ENCODE measurements at regions not wholly inside any gene's neighbourhood (a gene's known extent, or its start where the extent isn't known, plus 50 kb on each side); places are given as distances from the start of the nearest gene placed in this dataset.
"Not testable (repeated sequence)": the region's sequence is repeated elsewhere in the genome, so short reads cannot be mapped to it uniquely, and the experiment has no call there.

- DNase-seq: peak; percentile 8
These were observed 132.4 kb upstream of the USP9X start for GRCh38 chrX:40952855-40953254.

DNA sequence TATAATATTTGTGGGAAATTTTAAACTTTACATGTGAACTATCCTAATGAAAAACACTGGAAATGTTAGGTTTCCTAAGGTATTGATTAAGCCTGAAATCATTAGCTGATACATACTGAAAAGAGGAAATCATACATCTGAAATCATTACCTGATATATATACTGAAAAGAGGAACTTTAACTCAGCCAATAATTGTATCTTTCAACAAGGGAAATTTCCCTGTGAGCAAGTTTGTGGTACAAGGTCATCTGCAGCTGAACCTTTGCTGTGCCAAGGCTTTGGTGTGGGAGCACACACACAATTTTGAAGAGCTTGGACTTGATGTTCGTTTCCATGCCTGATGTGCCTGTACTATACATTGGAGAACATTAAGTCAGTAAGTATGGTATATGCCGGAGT is 131.9 kb upstream of the USP9X start:
- no peak for DNase-seq

DNA sequence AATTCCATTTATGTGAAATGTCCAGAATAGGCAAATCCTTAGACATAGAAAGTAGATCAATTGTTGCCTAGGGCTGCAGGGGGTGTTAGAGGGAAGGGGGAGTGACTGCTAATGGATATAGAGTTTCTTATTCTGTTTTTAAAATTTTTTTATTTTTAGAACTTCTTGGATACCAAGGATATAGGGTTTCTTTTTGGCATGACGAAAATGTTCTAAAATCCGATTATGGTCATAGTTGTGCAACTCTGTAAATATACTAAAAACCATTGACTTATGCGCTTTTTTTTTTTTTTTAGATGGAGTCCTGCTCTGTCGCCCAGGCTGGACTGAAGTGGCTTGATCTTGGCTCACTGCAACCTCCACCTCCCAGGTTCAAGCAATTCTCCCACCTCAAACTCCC is 125.2 kb upstream of the USP9X start:
- no peak for DNase-seq

DNA sequence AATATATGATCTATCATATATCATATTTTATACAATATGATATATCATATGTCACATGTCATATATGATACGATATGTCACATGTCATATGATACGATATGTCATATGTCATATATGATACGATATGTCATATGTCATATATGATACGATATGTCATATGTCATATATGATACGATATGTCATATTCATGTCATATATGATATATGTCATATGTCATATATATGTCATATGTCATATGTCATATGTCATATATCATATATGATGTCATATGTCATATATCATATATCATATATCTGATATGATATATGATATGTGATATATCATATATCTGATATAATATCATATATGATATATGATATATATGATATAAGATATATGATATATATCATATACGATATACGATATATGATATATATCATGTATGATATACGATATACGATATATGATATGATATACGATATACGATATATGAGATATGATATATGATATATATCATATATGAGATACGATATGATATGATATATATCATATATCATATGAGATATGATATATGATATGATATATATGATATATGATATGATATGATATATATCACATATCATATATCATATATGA is 122.3 kb upstream of the USP9X start:
- no peak for DNase-seq

DNA sequence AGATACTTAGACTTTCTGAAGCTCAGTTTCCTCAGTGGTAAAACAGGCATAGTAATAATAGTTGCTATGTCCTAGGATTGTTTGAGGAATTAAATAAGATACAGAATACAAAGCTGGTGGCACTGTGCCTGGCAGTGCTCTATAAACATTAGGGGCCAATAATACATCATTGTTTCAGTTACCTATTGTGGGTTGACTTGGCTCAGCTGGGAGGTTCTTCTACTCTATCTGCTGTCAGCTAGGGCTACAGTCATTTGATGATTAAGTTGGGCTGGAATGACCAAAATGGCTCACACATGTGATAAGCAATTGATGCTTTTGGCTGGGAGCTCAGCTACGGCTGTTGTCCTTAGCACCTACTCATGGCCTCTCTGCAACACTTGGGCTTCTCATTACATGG is 121.2 kb upstream of the USP9X start:
- no peak for DNase-seq

DNA sequence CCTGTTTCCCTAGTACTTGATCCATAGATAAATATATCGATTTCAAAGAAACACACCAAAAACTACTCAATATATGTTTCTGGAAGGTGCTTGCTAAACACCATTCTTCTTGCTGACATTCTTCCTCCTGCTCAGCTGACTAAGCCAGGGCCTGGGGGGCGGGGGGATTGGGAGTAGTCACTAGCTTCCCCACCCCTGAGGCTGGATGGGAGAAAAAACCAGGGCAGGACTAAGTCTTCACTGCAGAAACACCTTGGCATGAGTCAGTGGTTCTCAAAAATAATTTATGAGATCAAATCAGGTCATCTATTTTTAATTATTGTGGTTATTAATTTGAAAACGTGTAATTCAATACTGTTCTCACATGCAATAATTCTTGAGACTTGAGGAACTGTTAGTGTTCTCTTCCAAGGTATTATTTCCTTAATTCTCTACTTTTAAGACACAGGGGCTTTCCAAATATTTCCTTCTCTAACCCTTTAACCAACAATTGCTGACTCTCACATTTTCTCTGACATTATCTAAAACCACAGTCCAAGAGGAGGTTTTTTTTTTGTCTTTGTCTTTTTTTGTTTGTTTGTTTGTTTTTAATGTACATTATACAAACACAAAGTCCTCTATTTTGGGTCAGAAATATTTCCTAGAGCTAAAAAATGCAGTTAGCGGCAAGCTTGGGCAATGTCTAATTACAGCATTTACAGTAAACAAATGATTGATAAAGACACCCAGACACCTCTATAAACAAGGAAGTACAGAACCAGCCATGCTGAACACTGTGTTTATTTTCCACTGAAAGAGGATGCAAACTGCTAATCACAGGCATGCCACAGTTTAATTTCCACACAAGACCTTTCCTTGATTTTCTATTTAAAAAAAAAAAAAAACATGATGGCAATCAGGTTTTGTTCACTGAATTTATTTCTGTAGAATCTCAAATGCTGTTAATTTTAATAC is 120.3 kb upstream of the USP9X start:
- DNase-seq: no peak

DNA sequence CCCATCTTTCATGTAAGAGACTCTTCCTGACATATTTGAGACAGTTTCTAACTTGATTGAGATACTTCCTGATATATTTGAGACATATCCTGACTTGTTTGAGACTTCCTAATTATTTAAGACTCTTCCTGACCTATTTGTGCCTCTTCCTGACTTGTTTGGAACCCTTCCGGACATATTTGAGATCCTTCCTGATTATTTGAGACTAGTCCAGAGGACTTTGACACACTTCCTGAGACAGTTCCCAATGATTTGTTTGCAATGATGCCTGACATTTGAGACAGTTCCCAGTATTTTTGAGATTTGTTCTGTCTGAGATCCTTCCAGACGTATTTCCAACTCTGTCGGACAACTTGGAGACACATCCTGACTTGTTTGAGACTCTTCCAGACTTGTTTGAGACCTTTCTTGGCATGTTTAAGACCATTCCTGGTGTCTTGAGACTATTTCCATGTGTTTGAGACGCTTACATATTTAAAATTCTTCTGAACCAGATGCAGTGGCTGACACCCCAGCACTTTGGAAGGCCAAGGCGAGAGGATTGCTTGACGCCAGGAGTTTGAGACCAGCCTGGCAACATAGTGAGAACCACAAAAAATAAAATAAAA is 118.9 kb upstream of the USP9X start:
- DNase-seq: no peak

- no peak for DNase-seq
These were observed 117.1 kb upstream of the USP9X start for GRCh38 chrX:40968180-40968579.

DNA sequence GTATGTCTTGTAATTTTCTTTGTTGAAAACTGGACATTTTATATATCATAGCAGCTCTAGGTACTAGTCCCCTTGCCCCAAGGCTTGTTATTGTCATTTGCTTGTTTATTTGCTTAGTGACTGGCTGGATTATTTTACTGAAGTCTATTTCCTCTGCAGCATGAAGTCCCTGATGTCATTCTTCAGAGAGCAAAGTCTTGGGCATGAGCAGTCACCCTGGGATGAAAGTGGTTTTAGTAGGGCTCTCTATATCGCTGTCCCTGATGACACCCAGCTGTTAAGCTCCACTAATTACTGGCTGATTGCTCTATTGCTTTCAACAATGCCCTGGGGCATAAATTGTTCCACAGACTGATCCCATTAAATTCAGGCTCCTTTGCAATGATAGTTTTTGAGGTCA is 113.5 kb upstream of the USP9X start:
- no peak for DNase-seq

GRCh38 chrX:40973619-40974018 is 111.6 kb upstream of the USP9X start:
- DNase-seq: no peak

GRCh38 chrX:40975951-40976350 is 109.3 kb upstream of the USP9X start:
- DNase-seq: no peak

GRCh38 chrX:40976981-40977380 is 108.3 kb upstream of the USP9X start:
- DNase-seq: no peak

- no peak for DNase-seq
These were observed 100.3 kb upstream of the USP9X start for GRCh38 chrX:40984962-40985361.

DNA sequence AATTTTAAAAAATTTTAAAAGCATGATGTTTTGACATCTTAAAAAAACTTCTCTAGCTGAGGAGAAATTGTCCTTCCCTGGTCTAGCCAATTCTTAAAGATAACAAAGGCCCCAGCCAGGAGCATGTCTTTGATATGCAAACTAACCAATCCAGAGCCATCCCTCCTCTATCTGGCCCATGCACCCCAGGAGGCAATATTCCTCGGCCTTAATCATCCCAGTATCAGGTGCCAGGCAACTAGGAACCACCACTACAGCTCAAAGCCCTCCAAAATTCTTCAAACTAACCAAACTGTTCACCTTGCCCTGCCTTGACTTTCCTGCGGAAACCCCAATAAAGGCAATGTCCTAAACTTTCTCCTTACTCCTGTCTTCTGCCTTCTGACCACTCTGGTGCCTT is 97.8 kb upstream of the USP9X start:
- no peak for DNase-seq

DNA sequence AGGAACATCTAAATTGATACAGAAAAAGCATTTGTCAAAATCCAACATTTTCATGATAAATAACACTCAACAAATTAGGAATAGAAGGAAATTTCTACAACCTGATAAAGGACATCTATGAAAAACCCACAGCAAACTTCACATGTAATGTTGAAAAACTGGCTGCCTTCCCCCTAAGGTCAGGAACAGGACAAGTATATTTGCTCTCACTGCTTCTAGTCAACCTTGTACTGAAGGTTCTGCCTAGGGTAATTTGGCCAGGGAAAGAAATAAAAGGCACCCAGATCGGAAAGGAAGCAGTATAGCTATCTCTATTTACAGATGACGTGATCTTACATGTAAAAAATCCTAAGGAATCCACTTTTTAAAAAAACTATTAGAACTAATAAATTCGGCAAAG is 97.1 kb upstream of the USP9X start:
- DNase-seq: no peak

DNA sequence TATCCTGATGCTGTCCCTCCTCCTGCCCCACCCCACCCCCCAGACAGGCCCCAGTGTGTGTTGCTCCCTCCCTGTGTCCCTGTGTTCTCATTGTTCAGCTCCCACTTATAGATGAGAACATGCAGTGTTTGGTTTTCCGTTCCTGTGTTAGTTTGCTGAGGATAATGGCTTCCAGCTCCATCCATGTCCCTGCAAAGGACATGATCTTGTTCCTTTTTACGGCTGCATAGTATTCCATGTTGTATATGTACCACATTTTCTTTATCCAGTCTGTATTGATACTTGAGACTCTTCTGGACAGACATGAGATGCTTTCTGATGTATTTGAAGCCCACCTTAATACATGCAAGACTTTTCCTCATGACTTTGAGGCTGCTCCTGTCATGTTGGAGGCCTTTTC is 91.8 kb upstream of the USP9X start:
- not testable (repeated sequence) for DNase-seq

DNA sequence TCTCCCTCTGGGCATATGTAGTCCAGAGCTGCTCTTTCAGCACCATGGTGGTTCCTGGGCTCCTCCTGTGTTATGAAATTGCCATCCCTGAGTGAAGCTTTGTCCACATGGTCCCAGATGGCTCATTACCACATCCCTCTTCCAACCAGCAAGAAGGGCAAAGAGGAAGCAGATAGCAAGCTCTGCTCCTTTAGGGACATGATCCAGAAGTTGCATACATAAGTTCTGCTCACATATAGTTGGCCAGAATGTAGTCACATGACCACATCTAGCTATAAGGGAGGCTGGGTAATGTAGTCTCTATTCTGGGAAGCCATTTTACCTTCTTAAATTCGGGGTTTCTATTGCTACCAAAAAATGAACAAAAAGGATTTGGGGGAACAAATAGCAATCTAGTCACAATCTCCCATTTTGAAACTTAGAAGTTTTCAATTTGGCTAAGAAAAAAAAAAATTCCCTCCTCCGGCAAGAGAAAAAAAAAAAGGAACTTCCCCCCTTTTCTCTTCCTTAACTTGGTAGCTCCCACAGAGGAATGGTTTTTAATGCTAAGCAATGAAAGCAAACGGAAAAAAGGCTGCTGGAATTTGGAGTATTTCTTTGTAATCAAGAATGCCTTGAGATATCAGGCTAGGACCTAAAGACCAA is 88.2 kb upstream of the USP9X start:
- no peak for DNase-seq

DNA sequence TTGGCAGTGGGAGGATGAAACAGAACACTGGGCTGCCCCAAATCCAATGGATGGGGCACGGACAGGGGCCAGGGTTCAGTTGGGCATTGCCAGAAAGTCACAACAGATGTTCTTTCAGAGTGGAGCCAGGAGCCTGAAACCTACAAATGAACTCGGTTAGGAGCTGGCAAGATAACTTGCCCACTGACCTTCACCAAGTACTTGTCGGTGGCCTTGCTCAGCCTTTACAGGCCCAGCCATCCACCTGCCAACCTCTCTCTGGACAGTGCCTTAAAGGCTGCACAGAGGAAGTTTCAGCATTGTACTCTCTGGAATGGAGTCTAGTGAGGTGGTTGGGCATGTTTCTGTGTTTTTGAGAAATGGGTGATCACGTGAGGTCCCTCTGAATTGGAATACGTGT is 87.1 kb upstream of the USP9X start:
- no peak for DNase-seq

DNA sequence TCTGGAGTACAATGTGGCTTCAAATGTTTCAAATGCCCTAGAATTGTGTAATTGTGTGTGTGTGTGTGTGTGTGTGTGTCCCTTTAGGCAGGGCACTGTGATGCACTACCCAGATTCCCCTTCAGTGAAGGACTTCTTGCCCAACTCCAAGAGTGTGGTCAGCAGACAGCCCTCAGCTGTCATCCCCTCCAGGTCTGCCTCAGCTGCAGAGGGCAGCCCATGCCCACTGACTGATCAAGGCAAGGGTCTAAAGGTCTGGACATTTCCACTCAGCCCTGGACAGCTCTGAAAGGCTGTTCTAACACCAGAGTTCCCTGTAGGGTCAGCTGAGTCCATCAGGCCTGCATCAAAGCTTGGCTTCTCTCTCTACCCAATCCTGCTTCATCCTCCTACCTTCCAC is 83.9 kb upstream of the USP9X start:
- DNase-seq: no peak

GRCh38 chrX:41002026-41002425 is 83.2 kb upstream of the USP9X start:
- no peak for DNase-seq

DNA sequence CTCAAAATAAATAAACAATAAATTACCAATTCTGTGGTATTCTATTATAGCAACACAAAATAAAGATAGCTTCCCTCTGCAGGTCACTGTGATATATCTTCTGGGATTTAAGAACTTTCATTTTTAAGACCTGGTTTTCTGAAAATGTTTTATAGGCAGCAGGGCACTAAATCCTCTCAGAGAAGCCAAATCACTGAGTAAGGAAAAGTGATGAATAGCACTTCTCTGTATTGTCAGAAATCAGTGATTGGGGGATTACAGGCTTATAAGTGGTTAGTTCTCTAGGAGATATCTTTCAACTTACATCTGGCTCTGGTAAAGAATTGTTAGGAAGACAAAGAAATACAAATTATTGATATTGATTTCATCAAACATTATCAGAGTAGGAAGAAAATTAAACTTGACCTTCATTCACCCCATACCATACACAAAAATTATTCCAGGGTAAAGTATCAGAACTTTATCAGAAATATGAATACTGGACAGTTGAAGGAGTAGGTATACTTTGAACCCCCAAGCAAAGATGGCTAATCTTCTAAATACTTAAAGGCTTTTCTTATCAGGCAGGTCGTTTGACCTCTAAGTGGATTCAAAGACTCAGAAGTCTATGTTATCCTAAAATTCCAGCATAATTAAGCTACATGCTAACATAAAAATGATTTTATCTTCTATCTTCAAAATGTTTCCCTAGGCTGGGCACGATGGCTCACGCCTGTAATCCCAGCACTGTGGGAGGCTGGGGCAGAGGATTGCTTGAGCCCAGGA is 81.6 kb upstream of the USP9X start:
- no peak for DNase-seq

GRCh38 chrX:41005445-41005992 is 79.7 kb upstream of the USP9X start:
- DNase-seq: no peak

Data from stimulated activated CD4-positive, alpha-beta T cell treated with anti-CD3 and anti-CD28 coated beads, Interleukin-15, amount 100 ng/mL, for 24 hours (primary cell).